ENCODE measurements at regions not wholly inside any gene's neighbourhood (a gene's known extent, or its start where the extent isn't known, plus 50 kb on each side); places are given as distances from the start of the nearest gene placed in this dataset.

DNA sequence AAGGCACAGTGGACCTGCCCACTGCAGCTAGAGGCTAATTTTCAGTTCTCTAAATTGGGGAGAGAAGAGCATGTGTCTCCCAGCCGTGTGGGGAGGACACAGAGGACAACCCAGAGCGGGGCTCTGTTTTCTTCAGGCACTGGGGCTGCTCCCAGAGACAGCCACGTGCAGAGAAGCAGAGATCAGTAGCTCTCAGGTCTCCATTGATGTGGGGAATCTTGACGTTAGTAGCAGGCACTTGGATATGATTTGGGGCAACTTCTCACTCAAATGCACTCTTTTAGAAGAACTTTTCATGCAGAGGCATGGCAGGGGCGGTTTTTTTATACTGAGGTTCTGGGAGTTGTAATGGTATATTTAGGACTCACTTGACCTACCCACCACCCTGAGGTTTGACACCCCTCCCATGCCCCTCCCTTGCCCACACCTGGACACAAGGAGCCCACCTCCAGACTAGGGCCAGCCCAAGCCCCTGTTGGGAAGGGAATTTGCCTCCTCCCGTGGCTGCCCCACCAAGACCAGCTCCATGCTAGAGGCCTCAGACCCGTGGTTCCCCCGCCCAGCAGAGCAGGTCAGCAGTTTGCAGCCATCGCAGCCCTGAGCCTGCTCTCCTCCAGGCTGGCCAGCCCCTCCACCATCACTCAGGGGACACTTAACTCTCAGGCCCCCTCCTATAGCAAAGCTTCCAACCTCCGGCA lies 94.2 kb upstream of the RTL6 start:
- TF ChIP-seq, protein P1, sequence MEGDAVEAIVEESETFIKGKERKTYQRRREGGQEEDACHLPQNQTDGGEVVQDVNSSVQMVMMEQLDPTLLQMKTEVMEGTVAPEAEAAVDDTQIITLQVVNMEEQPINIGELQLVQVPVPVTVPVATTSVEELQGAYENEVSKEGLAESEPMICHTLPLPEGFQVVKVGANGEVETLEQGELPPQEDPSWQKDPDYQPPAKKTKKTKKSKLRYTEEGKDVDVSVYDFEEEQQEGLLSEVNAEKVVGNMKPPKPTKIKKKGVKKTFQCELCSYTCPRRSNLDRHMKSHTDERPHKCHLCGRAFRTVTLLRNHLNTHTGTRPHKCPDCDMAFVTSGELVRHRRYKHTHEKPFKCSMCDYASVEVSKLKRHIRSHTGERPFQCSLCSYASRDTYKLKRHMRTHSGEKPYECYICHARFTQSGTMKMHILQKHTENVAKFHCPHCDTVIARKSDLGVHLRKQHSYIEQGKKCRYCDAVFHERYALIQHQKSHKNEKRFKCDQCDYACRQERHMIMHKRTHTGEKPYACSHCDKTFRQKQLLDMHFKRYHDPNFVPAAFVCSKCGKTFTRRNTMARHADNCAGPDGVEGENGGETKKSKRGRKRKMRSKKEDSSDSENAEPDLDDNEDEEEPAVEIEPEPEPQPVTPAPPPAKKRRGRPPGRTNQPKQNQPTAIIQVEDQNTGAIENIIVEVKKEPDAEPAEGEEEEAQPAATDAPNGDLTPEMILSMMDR (IDR thresholded peaks at IDR 0.05) = no peak
- TF ChIP-seq POLR2AphosphoS5 (IDR thresholded peaks at IDR 0.05; ENCODE audit: low read depth, low read length) = no peak
- TF ChIP-seq, protein P2, sequence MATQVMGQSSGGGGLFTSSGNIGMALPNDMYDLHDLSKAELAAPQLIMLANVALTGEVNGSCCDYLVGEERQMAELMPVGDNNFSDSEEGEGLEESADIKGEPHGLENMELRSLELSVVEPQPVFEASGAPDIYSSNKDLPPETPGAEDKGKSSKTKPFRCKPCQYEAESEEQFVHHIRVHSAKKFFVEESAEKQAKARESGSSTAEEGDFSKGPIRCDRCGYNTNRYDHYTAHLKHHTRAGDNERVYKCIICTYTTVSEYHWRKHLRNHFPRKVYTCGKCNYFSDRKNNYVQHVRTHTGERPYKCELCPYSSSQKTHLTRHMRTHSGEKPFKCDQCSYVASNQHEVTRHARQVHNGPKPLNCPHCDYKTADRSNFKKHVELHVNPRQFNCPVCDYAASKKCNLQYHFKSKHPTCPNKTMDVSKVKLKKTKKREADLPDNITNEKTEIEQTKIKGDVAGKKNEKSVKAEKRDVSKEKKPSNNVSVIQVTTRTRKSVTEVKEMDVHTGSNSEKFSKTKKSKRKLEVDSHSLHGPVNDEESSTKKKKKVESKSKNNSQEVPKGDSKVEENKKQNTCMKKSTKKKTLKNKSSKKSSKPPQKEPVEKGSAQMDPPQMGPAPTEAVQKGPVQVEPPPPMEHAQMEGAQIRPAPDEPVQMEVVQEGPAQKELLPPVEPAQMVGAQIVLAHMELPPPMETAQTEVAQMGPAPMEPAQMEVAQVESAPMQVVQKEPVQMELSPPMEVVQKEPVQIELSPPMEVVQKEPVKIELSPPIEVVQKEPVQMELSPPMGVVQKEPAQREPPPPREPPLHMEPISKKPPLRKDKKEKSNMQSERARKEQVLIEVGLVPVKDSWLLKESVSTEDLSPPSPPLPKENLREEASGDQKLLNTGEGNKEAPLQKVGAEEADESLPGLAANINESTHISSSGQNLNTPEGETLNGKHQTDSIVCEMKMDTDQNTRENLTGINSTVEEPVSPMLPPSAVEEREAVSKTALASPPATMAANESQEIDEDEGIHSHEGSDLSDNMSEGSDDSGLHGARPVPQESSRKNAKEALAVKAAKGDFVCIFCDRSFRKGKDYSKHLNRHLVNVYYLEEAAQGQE (IDR thresholded peaks at IDR 0.05; ENCODE audit: insufficient read depth in 1 of 2, low read depth in 2 of 2, low read length in 1 of 2) = no peak
